ENCODE measurements at regions not wholly inside any gene's neighbourhood (a gene's known extent, or its start where the extent isn't known, plus 50 kb on each side); places are given as distances from the start of the nearest gene placed in this dataset.

GRCh38 chr12:90502070-90502469 lies 452.9 kb downstream of the CCER1 start:
- H3K79me2 ChIP-seq (ENCODE audit: control insufficient read depth, insufficient read depth, low read length): no peaks in the 10 kb centered on the region
- no peaks in the 10 kb centered on the region for H3K9me3 ChIP-seq (ENCODE audit: control insufficient read depth, insufficient read depth, low read depth, low read length)
- no peaks in the 10 kb centered on the region for H4K20me1 ChIP-seq (ENCODE audit: control insufficient read depth, extremely low read depth, insufficient read depth, low read length)
- no peaks in the 10 kb centered on the region for H3K4me1 ChIP-seq (ENCODE audit: control insufficient read depth, extremely low read depth, insufficient read depth, low read length)
- no peak for TF ChIP-seq EZH2 (IDR thresholded peaks at IDR 0.05; ENCODE audit: low read length, missing control alignments)
- TF ChIP-seq CTCF (conservative IDR thresholded peaks at IDR 0.05 in 1 of 2, IDR thresholded peaks at IDR 0.05 in 1 of 2; ENCODE audit: low read depth in 1 of 2, low read length in 2 of 2): no peak
- no peak for DNase-seq (ENCODE audit: low read depth in 2 of 2)
- H3K27me3 ChIP-seq (ENCODE audit: control insufficient read depth, insufficient read depth, low read length): no peaks in the 10 kb centered on the region
- no peak overlapping the region for H3K4me3 ChIP-seq (replicated peaks in 1 of 4; ENCODE audit: control extremely low read depth in 1 of 4, insufficient read depth in 1 of 4, low read depth in 3 of 4, low read length in 4 of 4)
- no peaks in the 10 kb centered on the region for H3K36me3 ChIP-seq (ENCODE audit: control insufficient read depth, insufficient read depth, low read length)
- H3K27ac ChIP-seq (ENCODE audit: insufficient read depth, low read length): no peak overlapping the region
- no peak overlapping the region for H2AFZ ChIP-seq (ENCODE audit: low read length)
- H3K4me2 ChIP-seq (ENCODE audit: extremely low read depth, insufficient read depth, low read length): no peak overlapping the region
- no peak overlapping the region for H3K9ac ChIP-seq (ENCODE audit: insufficient read depth, low read length)

GRCh38 chr12:90501412-90501811 lies 453.6 kb downstream of the CCER1 start:
- no peak overlapping the region for H2AFZ ChIP-seq (ENCODE audit: low read length)
- no peaks in the 10 kb centered on the region for H3K4me1 ChIP-seq (ENCODE audit: control insufficient read depth, extremely low read depth, insufficient read depth, low read length)
- no peaks in the 10 kb centered on the region for H3K9me3 ChIP-seq (ENCODE audit: control insufficient read depth, insufficient read depth, low read depth, low read length)
- no peak for DNase-seq (ENCODE audit: low read depth in 2 of 2)
- no peaks in the 10 kb centered on the region for H3K79me2 ChIP-seq (ENCODE audit: control insufficient read depth, insufficient read depth, low read length)
- no peaks in the 10 kb centered on the region for H4K20me1 ChIP-seq (ENCODE audit: control insufficient read depth, extremely low read depth, insufficient read depth, low read length)
- no peak overlapping the region for H3K4me2 ChIP-seq (ENCODE audit: extremely low read depth, insufficient read depth, low read length)
- H3K36me3 ChIP-seq (ENCODE audit: control insufficient read depth, insufficient read depth, low read length): no peaks in the 10 kb centered on the region
- H3K9ac ChIP-seq (ENCODE audit: insufficient read depth, low read length): no peak overlapping the region
- no peak overlapping the region for H3K4me3 ChIP-seq (replicated peaks in 1 of 4; ENCODE audit: control extremely low read depth in 1 of 4, insufficient read depth in 1 of 4, low read depth in 3 of 4, low read length in 4 of 4)
- H3K27ac ChIP-seq (ENCODE audit: insufficient read depth, low read length): no peak overlapping the region
- TF ChIP-seq EZH2 (IDR thresholded peaks at IDR 0.05; ENCODE audit: low read length, missing control alignments) (no peak), CTCF (conservative IDR thresholded peaks at IDR 0.05 in 1 of 2, IDR thresholded peaks at IDR 0.05 in 1 of 2; ENCODE audit: low read depth in 1 of 2, low read length in 2 of 2) (no peak)
- H3K27me3 ChIP-seq (ENCODE audit: control insufficient read depth, insufficient read depth, low read length): no peaks in the 10 kb centered on the region

- H3K79me2 ChIP-seq (ENCODE audit: control insufficient read depth, insufficient read depth, low read length): no peaks in the 10 kb centered on the region
- H3K4me3 ChIP-seq (replicated peaks in 1 of 4; ENCODE audit: control extremely low read depth in 1 of 4, insufficient read depth in 1 of 4, low read depth in 3 of 4, low read length in 4 of 4): no peak overlapping the region
- H3K9me3 ChIP-seq (ENCODE audit: control insufficient read depth, insufficient read depth, low read depth, low read length): no peaks in the 10 kb centered on the region
- H3K4me2 ChIP-seq (ENCODE audit: extremely low read depth, insufficient read depth, low read length): no peak overlapping the region
- no peaks in the 10 kb centered on the region for H3K27me3 ChIP-seq (ENCODE audit: control insufficient read depth, insufficient read depth, low read length)
- no peak overlapping the region for H3K27ac ChIP-seq (ENCODE audit: insufficient read depth, low read length)
- H3K4me1 ChIP-seq (ENCODE audit: control insufficient read depth, extremely low read depth, insufficient read depth, low read length): no peaks in the 10 kb centered on the region
- no peaks in the 10 kb centered on the region for H3K36me3 ChIP-seq (ENCODE audit: control insufficient read depth, insufficient read depth, low read length)
- H2AFZ ChIP-seq (ENCODE audit: low read length): no peak overlapping the region
- no peak for DNase-seq (ENCODE audit: low read depth in 2 of 2)
- H4K20me1 ChIP-seq (ENCODE audit: control insufficient read depth, extremely low read depth, insufficient read depth, low read length): no peaks in the 10 kb centered on the region
- H3K9ac ChIP-seq (ENCODE audit: insufficient read depth, low read length): no peak overlapping the region
- TF ChIP-seq EZH2 (IDR thresholded peaks at IDR 0.05; ENCODE audit: low read length, missing control alignments) (no peak), CTCF (conservative IDR thresholded peaks at IDR 0.05 in 1 of 2, IDR thresholded peaks at IDR 0.05 in 1 of 2; ENCODE audit: low read depth in 1 of 2, low read length in 2 of 2) (no peak)
These were observed 455.2 kb downstream of the CCER1 start for GRCh38 chr12:90499795-90500194.
